ENCODE measurements at regions not wholly inside any gene's neighbourhood (a gene's known extent, or its start where the extent isn't known, plus 50 kb on each side); places are given as distances from the start of the nearest gene placed in this dataset.
A peak's percentile ranks its signal among the peaks of the same experiment; 100 is the strongest.
"Not testable (repeated sequence)": the region's sequence is repeated elsewhere in the genome, so short reads cannot be mapped to it uniquely, and the experiment has no call there.

- DNase-seq (ENCODE audit: low read depth in 3 of 3, low spot score in 2 of 3) = not testable (repeated sequence)
These were observed 242.9 kb upstream of the FRG1 start for GRCh38 chr4:189697675-189698245.

- not testable (repeated sequence) for DNase-seq (ENCODE audit: low read depth in 3 of 3, low spot score in 2 of 3)
These were observed 237.7 kb upstream of the FRG1 start for GRCh38 chr4:189703000-189703399.

- not testable (repeated sequence) for DNase-seq (ENCODE audit: low read depth in 3 of 3, low spot score in 2 of 3)
These were observed 233.9 kb upstream of the FRG1 start for GRCh38 chr4:189706821-189707220.

- not testable (repeated sequence) for DNase-seq (ENCODE audit: low read depth in 3 of 3, low spot score in 2 of 3)
These were observed 233.4 kb upstream of the FRG1 start for GRCh38 chr4:189707227-189707626.

- not testable (repeated sequence) for DNase-seq (ENCODE audit: low read depth in 3 of 3, low spot score in 2 of 3)
These were observed 228.7 kb upstream of the FRG1 start for GRCh38 chr4:189711956-189712355.

GRCh38 chr4:189721016-189721993 is 219.4 kb upstream of the FRG1 start:
- not testable (repeated sequence) for DNase-seq (ENCODE audit: low read depth in 3 of 3, low spot score in 2 of 3)

GRCh38 chr4:189722324-189723003 is 218.2 kb upstream of the FRG1 start:
- DNase-seq (ENCODE audit: low read depth in 3 of 3, low spot score in 2 of 3) = peak in 2 of 3 donors; percentile 1 to 8

GRCh38 chr4:189727982-189728638 is 212.6 kb upstream of the FRG1 start:
- not testable (repeated sequence) for DNase-seq (ENCODE audit: low read depth in 3 of 3, low spot score in 2 of 3)

GRCh38 chr4:189731989-189732388 is 208.7 kb upstream of the FRG1 start:
- DNase-seq (ENCODE audit: low read depth in 3 of 3, low spot score in 2 of 3) = not testable (repeated sequence)

- DNase-seq (ENCODE audit: low read depth in 3 of 3, low spot score in 2 of 3) = not testable (repeated sequence)
These were observed 207.2 kb upstream of the FRG1 start for GRCh38 chr4:189733507-189733906.

GRCh38 chr4:189734648-189735267 is 205.9 kb upstream of the FRG1 start:
- DNase-seq (ENCODE audit: low read depth in 3 of 3, low spot score in 2 of 3) = not testable (repeated sequence)

- DNase-seq (ENCODE audit: low read depth in 3 of 3, low spot score in 2 of 3) = not testable (repeated sequence)
These were observed 204.0 kb upstream of the FRG1 start for GRCh38 chr4:189736656-189737055.

- not testable (repeated sequence) for DNase-seq (ENCODE audit: low read depth in 3 of 3, low spot score in 2 of 3)
These were observed 200.6 kb upstream of the FRG1 start for GRCh38 chr4:189740118-189740517.

- DNase-seq (ENCODE audit: low read depth in 3 of 3, low spot score in 2 of 3) = no peak
These were observed 199.8 kb upstream of the FRG1 start for GRCh38 chr4:189740873-189741272.

GRCh38 chr4:189753092-189753491 is 187.6 kb upstream of the FRG1 start:
- DNase-seq (ENCODE audit: low read depth in 3 of 3, low spot score in 2 of 3) = not testable (repeated sequence)

- no peak for DNase-seq (ENCODE audit: low read depth in 3 of 3, low spot score in 2 of 3)
These were observed 177.1 kb upstream of the FRG1 start for GRCh38 chr4:189763583-189763982.

- peak in 2 of 3 donors; percentile 53 to 67 for DNase-seq (ENCODE audit: low read depth in 3 of 3, low spot score in 2 of 3)
These were observed 175.4 kb upstream of the FRG1 start for GRCh38 chr4:189765301-189765700.

- peak in 1 of 3 donors; percentile 38 for DNase-seq (ENCODE audit: low read depth in 3 of 3, low spot score in 2 of 3)
These were observed 174.9 kb upstream of the FRG1 start for GRCh38 chr4:189765736-189766135.

- DNase-seq (ENCODE audit: low read depth in 3 of 3, low spot score in 2 of 3) = no peak
These were observed 172.7 kb upstream of the FRG1 start for GRCh38 chr4:189767941-189768340.

GRCh38 chr4:189769131-189769530 is 171.5 kb upstream of the FRG1 start:
- DNase-seq (ENCODE audit: low read depth in 3 of 3, low spot score in 2 of 3) = no peak
